ENCODE measurements at regions not wholly inside any gene's neighbourhood (a gene's known extent, or its start where the extent isn't known, plus 50 kb on each side); places are given as distances from the start of the nearest gene placed in this dataset.

GRCh38 chr2:13584020-13584419 lies 867.3 kb downstream of the TRIB2 start:
- in situ Hi-C loops (cut with MboI; ENCODE audit: low sequenced_read_pairs in 4 of 4) (no loop called here), intact Hi-C loops (cut with DNase I; ENCODE audit: low total_unique reads) (no loop called here)
- H3K27me3 ChIP-seq, result no peaks in the 10 kb centered on the region
- no peak overlapping the region for H3K27ac ChIP-seq
- H3K36me3 ChIP-seq, result no peaks in the 10 kb centered on the region
- H3K4me3 ChIP-seq, result no peak overlapping the region
- no peak for DNase-seq
- TF ChIP-seq POLR2A (IDR thresholded peaks at IDR 0.05) (no peak), CTCF (IDR thresholded peaks at IDR 0.05 in 4 of 5, conservative IDR thresholded peaks at IDR 0.05 in 1 of 5) (no peak)
- H3K9me3 ChIP-seq, result no peaks in the 10 kb centered on the region
- no peak for ATAC-seq
- no peaks in the 10 kb centered on the region for H3K4me1 ChIP-seq

- no peaks in the 10 kb centered on the region for H3K9me3 ChIP-seq
- no peak overlapping the region for H3K4me3 ChIP-seq
- H3K27ac ChIP-seq, result no peak overlapping the region
- DNase-seq (no peak), ATAC-seq (no peak)
- intact Hi-C loops (cut with DNase I; ENCODE audit: low total_unique reads), result no loop called here
- no peaks in the 10 kb centered on the region for H3K27me3 ChIP-seq
- H3K36me3 ChIP-seq, result no peaks in the 10 kb centered on the region
- TF ChIP-seq POLR2A (IDR thresholded peaks at IDR 0.05), result no peak
- in situ Hi-C loops (cut with MboI; ENCODE audit: low sequenced_read_pairs in 4 of 4), result no loop called here
- no peaks in the 10 kb centered on the region for H3K4me1 ChIP-seq
These were observed 869.0 kb downstream of the TRIB2 start for GRCh38 chr2:13585732-13586131.

GRCh38 chr2:13596233-13596632 lies 879.5 kb downstream of the TRIB2 start:
- no peaks in the 10 kb centered on the region for H3K36me3 ChIP-seq
- ATAC-seq, result no peak
- intact Hi-C loops (cut with DNase I; ENCODE audit: low total_unique reads) (no loop called here), in situ Hi-C loops (cut with MboI; ENCODE audit: low sequenced_read_pairs in 4 of 4) (no loop called here)
- H3K27ac ChIP-seq, result no peak overlapping the region
- H3K9me3 ChIP-seq, result no peaks in the 10 kb centered on the region
- no peak for DNase-seq
- H3K4me1 ChIP-seq, result no peaks in the 10 kb centered on the region
- H3K27me3 ChIP-seq, result no peaks in the 10 kb centered on the region
- TF ChIP-seq CTCF (IDR thresholded peaks at IDR 0.05 in 4 of 5, conservative IDR thresholded peaks at IDR 0.05 in 1 of 5) (no peak), POLR2A (IDR thresholded peaks at IDR 0.05) (no peak)
- no peak overlapping the region for H3K4me3 ChIP-seq

- no peaks in the 10 kb centered on the region for H3K9me3 ChIP-seq
- intact Hi-C loops (cut with DNase I; ENCODE audit: low total_unique reads) (no loop called here), in situ Hi-C loops (cut with MboI; ENCODE audit: low sequenced_read_pairs in 4 of 4) (no loop called here)
- H3K4me3 ChIP-seq, result no peak overlapping the region
- no peaks in the 10 kb centered on the region for H3K36me3 ChIP-seq
- no peak overlapping the region for H3K27ac ChIP-seq
- H3K27me3 ChIP-seq, result no peaks in the 10 kb centered on the region
- H3K4me1 ChIP-seq, result no peaks in the 10 kb centered on the region
- TF ChIP-seq CTCF (IDR thresholded peaks at IDR 0.05 in 4 of 5, conservative IDR thresholded peaks at IDR 0.05 in 1 of 5) (no peak), POLR2A (IDR thresholded peaks at IDR 0.05) (no peak)
- DNase-seq, result no peak
- no peak for ATAC-seq
These were observed 880.4 kb downstream of the TRIB2 start for GRCh38 chr2:13597176-13597575.

GRCh38 chr2:13601506-13601905 lies 884.8 kb downstream of the TRIB2 start:
- Histone ChIP-seq H3K27ac (no peak overlapping the region), H3K4me1 (no peaks in the 10 kb centered on the region), H3K27me3 (no peaks in the 10 kb centered on the region), H3K36me3 (no peaks in the 10 kb centered on the region), H3K4me3 (no peak overlapping the region), H3K9me3 (no peaks in the 10 kb centered on the region)
- ATAC-seq (no peak), DNase-seq (no peak)
- no peak for TF ChIP-seq CTCF (IDR thresholded peaks at IDR 0.05 in 4 of 5, conservative IDR thresholded peaks at IDR 0.05 in 1 of 5)
- TF ChIP-seq POLR2A (IDR thresholded peaks at IDR 0.05), result no peak
- in situ Hi-C loops (cut with MboI; ENCODE audit: low sequenced_read_pairs in 4 of 4) (no loop called here), intact Hi-C loops (cut with DNase I; ENCODE audit: low total_unique reads) (no loop called here)

All from gastrocnemius medialis (tissue), 4 donors.